Fibroblast of skin of right quadriceps (primary cell): ENCODE measurements at regions not wholly inside any gene's neighbourhood (a gene's known extent, or its start where the extent isn't known, plus 50 kb on each side); places are given as distances from the start of the nearest gene placed in this dataset.

Experiments used
- DNase-seq: peaks from one replicate; pipeline ENCODE4 v3.0.0-alpha.2; 2013

DNA sequence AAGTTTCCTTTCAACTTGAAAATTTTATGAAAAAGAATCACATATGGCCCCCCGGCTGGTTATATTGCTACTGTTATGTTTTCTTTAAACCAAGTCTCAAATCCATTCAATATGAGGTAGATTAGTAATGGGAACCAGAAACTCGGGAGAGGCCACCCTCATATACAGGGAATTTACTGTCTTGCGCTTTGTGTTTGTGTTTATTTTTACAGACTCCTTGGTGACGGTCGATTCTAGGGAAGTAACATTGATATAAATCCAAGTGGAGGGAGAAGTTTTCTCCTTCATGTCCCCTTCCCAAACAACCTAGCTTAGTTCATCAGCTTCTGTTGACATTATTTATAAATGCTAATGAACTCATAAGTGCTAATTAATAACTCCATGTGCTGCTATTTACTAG lies 163.5 kb upstream of the LMO4 start:
- DNase-seq: no peak

DNA sequence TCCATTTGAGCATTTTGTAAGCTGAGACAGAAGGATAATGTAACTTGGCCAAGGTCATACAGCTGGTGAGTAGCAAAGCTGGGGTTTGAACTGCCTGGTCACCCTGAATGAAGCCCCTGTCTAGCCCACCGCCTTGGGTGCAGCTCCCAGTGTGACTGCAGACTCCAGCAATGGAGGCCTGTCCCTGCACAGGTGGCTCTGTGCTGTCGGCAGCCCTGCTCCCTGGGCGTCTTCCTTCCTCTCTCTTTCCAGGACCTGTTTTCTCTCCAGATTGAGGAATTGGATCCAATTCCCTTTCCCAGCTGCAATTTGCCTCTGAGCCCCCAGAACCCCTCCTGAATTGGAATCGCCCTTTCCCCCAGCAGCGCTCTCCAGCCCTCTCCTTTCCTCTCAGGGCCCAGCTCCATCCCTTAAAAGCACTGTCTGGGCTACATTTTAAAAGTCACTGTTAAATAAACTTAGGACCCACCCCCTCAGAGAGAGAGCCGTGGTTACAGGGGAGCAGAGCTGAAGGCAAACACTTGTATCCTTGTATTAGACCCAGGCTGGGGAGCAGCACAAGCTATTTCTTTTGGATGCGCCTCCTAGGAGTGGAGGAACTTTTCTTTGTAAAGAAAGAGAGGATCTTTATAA lies 161.4 kb upstream of the LMO4 start:
- DNase-seq: no peak

DNA sequence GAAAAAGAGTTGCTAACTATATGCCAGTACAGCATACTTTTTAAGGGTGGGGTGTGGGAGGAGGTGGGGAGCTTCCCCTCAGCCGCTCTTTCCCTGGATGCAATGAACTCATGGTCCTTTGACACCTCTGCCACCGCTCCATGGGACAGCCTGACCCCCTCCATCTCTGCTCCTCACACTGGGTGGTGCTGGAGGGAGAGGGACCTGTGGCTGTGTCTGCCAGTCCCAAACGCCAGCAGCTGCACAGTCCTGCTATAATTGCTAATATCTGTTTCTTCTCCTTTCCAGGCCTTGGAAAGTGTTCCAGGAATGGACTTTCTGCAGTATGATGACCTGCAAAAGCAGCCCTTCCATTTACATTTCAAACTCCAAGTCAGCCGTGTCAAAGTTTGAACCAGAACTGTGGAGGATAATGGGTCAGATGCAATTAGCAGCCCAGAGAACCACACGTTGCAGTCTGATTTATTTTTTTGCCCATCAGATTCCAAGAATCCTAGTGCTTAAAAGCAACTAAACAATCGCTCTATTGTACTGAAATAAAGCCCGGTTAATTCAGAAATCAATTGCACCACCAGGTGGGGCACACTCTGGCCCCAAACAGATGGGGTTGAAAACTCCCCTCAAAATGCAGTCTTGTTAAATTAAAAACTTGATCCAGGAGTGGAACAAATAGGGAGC lies 160.7 kb upstream of the LMO4 start:
- no peak for DNase-seq

DNA sequence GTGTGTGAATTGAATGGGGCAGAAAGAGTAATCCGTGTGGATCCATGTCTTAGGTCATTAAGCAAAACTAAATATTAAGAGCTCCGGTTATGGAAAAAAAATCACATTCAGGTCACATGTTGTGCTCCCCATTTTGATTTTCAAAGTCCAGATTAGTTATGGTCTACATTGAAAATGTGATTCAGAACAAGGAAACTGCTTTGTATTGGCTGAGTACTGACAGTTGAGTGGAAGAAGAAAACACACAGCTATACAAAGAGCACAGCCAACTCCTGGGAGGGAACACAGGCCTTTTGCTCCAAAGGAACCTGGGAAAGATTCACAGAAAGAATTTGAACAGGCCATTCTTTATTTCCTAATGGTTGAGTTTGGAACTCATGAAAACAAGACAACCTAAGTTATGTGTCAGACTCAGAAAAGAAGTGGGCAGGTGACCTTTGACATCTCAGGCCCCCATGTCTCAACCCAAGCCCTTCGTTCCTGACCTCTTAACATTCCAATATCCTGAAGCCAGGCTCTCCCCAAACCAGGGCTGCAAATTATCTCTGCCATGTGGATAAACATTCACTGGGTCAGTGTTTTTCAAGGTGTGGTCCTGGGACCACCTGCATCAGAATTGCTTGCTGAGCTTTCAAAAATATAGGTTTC lies 159.3 kb upstream of the LMO4 start:
- DNase-seq: no peak

DNA sequence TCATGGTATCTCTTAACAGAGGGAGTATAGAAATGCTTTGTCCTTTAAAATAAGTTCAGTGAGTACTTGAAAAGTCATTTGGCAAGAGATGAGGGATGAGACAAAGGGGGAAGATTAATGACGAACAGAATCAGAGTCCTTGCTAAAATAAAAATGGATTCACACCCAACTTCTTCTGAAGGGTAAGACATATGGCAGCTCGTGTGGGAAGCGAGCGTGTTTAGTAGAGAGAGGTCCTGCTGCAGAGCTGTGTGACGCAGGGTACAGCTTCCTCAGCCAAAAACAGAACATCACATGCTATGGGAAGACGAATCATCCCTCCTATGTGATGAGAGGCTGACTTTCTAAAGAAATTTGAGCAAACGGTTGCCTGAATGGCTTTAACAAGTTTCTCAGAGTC lies 158.5 kb upstream of the LMO4 start:
- DNase-seq: peak; percentile 49

DNA sequence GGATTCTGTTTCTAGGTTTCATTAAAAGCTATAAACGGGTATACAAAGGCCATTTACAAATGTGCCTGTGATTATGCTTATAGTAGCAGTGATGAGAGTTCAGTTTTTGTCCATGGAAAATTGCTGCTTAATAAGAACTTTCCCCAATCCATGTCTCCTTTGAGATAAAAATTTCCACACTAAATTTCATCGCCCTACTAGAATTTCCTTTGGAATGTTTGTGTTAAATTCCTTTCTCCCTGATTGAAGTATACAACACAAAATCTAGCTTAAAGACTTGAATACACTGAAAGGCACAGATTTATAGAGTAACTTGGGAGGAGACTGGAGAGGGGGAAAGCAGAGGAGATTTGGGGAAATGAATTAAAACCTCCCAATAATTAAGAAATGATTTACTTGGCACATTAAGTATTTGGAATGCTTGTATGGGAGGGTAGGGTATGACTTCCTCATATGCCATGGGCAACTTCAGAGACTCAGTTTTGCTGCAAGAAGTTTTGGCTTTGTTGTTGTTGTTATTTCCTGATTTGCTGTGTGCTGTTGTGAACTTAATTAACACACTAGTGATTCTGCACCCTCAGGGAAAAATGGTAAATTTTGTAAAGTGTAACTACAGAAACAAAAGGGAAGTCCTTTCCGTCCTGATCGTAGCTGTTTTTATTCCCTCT lies 157.6 kb upstream of the LMO4 start:
- DNase-seq: peak; percentile 41

DNA sequence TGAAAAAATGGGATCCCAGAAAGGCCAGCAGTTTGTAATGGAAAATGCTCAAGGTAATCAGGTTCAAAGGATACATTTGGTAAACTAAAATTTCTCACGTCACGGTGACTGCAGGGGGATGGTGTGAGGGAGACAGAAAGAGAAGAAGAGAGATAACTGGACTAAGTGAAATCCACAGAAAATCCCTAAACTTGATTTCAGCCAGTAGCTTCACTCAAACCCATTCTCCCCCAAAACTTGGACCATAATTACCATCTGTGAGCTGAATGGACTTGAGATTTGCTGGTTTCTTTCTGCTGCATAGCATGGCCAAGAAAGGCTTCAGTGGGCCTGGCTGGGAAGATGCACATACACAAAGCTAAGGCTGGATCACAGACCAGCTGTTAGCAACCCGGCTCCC lies 155.4 kb upstream of the LMO4 start:
- DNase-seq: no peak

DNA sequence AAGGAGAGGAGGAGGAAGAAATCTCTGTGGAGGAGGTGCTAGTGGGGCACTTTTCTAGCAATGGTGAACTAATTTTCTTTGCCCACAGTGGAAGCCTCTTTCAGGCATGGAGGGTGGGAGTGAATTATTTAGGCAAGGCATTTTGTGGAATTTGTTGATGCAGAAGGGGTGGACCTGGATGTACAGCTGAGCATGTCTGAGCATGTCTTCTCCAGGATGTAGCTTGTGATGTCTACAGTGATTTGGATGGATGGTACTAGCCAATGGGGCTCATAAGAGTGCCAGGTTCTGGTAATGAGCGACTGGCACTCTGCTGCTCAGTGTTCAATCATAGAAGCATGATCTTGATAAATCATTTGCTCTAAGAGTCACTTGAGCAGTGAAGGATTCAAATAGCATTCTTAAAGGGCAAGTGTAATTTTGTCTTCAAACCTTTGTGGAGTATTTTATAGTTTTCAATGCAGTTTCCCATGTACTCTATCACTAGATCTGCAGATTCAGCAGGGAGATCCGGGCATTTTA lies 153.9 kb upstream of the LMO4 start:
- DNase-seq: no peak

DNA sequence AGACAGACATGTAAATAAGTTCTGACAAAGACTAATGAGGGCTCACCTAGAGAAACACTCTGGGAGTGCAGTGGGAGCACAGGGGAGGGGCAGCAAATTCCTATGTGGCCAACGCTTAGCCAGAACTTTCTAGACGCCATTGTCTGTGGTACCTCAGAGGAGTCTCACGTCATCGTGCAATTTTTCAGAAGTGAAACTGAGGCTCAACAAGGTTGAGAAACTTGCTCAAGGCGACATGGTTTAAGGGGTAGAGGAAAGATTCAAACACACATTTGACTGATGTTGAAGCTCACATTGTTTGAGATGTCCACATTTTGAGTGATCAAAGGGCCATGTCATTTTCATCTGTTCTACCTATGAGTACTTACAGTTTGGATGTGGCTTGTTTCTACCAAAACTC lies 152.6 kb upstream of the LMO4 start:
- no peak for DNase-seq

DNA sequence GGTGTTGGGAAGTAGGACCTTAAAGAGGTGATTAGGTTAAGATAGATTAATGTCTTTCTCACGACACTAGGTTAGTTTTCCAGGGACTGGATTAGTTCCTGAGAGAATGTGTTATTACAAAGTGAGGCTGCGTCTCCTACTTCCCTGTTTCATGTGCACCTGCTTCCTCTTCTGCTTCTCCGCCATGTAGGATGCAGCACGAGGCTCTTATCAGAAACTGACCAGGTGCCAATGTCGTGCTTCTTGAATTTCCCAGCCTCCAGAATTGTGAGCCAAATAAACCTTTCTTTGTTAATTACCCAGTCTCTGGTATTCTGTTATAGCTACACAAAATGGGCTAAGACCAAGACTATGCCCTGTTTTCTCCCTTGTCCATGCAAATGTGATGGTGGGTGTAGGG lies 152.2 kb upstream of the LMO4 start:
- DNase-seq: no peak

DNA sequence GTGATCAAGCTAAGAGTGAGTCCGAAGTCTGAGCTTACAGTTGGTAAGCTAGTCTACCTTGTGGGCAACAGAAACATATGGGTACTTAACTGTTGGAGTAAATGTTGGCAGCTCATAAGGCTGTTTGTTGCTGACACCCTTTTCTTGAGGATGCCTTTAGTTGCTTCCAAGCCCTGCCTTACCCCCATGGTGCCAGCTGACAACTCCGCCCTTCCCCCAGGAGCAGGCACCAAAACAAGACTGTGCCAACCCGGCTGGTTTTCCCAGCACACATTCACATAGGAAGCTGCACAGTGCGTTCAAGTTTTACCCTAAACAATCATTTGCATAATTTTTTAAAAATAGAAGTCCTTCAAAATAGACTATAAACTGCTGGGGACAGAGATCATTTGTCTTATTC lies 150.2 kb upstream of the LMO4 start:
- DNase-seq: no peak

DNA sequence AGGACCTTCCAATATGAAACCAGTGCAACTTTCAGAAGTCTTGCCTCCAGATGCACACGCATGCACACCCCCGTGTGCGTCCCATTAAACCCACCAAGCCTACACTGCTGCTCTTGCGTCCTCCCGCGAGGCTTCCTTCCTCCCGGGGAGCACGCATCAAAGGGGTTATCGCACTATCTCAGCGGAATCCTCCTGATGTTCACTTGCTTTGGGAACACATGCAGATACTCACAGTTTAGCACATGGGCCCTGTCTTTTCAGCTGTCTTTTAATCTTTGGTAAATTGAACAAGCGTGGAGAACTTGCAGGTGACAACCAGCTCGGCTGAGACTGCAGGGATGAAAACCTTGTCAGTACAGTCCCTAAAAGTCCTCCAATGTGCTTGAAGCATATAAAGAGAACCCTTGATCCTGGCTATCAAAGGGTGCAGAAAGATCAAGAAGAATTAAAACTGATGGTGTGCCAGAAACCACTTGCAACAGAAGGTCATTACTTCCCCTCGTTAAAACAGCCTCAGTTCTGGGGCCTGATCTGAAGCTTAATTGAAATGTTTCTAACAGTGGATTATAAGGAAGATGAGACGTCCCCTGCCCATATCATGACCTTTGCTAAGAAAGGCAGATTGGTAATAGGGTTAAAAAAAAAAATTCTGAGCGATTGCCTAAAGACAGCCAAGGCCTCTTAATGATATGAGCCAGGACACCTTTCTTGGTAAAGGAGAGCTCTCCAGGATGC lies 149.4 kb upstream of the LMO4 start:
- DNase-seq: no peak

DNA sequence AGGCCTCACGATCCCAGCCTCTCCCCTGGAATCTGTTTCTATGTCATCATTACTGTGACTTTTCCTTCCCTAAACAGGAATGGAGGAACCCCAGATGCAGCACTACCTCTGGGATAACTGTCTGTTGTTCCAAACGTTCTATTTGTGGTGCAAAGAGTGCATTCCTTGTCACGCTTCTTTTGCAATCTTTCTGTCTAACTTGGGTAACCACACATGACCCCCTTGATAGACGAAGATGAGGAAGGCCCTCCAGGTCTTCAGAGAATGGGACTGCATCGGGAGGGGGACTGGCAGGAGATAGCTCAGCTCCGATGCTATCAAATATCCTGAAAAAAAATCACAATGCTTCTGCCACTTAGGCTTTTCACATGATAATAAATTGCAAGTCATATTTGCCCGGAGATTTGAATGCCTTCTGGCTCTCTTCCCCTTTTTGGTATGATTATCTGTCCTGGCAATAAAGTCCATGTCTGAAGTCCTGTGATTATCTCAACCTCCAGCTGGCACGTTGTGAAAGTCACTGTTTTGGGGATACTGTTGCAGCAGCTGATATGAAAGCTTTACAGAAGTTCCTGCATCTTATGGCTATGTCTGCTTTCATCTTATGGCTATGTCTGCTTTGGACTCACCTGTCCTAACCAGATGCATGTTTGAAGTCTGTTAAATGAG lies 148.7 kb upstream of the LMO4 start:
- no peak for DNase-seq

DNA sequence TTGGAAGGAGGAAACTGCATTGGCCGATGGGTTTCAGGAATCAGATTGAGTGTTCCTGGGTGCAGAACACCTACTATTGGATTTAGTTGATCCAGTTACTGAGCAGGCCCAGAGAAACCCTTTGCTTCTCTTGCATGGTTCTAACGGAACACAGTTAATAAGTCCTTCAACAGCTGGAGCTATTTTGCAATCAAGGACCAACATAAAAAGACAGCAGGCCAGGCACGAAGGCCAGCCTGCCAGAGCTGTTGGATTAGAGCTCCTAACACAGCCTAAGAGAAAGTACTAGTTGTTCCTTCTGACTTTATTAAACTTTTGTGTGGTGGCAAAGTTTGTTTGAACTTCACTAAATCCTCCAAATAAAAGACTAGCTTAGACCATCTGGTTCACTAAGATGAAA lies 148.0 kb upstream of the LMO4 start:
- no peak for DNase-seq

DNA sequence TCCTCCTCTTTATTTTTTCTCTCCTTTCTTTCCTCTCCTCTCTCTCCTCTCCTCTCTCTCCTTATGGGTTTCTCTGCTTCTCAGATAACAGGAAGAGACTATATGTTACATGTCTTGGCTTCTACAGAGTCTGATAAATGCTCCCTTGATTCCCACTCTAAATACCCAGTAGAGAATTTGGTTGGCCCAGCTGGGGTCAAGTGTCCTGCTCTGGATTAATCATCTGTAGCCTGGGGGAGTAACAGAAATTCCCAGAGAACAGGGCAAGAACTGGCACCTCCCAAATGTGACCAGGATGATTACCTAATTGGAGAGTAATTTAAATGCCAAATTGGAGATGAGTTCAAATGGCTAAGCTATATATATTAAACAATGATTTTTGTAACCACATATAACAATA lies 146.1 kb upstream of the LMO4 start:
- no peak for DNase-seq

DNA sequence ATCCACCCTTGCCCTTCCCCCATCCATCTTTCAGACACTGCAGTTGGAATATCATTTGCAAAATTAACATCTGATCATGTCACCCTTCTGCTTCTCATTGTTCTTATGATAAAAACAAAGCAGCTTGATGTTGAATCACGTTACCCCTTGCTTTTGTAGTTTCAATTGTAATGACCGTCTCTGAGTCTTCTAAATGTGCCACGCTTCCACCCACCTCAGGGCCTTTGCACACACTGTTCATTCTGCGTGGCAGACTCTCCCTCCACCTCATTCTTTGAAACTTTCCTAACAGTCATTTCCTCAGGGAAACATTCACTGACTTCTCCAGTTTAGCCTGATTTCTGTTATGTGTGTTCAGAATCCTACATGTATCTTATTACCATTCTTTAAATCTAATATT lies 143.6 kb upstream of the LMO4 start:
- no peak for DNase-seq

DNA sequence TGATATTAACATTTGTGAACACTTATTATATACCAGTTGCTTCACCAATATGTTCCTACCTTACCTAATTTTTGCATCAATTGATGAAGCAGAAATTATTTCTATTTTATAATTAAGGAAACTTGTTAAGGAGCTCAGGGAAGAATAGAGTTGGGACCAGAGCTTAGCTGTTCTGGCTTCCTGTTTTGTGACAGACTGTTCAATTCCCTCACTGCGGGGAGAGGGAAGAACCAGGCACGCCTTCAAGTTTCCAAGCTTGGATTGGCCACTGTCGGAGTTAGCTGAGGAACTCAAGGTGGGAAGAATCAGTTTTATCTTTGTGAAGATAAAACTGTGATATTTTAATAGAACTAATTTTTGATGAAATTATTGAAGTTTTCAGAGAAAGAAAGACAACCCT lies 142.3 kb upstream of the LMO4 start:
- DNase-seq: no peak

DNA sequence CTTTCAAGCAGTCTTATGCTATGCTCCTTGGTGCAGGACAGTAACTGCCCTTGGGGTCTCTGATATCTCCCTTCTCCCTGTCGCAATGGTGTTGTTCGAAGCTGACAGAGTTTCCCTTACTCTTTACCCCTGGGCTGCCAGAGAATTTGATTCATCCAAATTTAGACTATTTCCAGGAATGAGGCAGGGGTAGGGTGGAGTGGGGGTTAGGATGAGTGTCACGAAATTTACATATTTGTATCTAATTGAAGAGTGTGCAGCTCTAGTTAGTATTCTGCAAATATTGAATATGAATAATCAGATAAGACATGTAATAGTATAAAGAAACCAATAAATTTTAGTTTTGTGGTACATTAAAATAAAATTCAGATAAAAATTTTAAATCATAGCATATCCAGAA lies 140.0 kb upstream of the LMO4 start:
- DNase-seq: no peak

DNA sequence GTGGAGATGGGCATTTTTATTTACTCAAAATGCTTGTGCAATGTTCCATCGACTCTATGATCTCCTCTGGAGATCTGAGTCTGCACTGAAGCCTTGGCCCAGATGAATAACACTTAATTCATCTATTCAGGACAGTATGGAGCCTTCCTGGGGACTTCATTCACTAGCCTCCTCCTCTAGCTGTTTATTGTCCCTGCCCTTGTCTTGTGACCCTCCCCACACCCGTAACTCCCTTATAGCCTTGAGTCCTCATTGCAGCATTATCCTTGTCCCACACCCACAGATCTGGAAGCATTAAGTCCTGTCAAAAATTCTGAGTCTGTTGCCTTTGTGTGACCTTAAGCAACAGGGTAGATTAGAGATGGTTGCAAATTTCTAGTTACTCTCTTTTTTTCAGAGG lies 138.3 kb upstream of the LMO4 start:
- DNase-seq: no peak

DNA sequence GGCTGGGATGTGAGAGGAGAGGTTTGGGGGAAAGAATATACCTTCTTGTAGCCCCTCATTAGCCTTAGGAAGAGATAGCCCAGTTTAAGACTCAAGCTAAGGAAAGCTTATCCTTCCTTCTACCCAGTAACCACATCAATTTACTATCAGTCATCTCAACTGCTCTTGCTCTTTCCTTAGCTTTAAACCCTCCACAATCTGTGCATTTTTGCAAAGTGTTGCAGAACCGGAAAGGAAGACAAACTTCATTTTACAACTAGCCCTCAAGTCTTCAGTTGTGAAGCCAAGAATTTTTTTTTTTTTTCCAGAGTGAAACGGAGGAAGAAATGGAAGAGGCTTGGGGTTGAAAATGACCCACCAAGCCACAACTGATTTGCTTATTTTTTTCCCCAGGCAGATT lies 137.0 kb upstream of the LMO4 start:
- no peak for DNase-seq

DNA sequence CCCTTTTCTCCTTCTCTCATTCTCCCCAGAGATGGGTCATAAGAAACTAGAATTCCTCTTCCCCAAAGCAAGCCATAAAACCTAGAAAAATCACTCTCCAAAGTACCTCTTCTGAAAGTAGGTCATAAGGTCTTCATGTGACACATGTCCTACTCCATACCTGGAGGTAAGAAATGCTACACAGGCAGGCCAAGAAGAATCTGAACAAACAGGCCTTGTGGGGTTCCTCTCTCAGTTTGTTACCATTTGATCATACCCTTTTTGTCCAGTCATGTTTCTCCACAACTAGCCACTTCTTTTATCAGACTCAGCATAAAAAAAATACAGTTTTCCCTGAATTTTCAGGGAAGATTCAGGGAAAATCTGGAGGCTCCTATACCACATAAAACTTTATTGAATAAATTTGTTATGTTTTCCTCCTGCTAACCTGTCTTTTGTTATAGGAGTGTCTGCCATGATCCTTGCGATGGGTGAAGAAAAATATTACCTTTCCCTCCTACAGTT lies 134.4 kb upstream of the LMO4 start:
- DNase-seq: no peak

DNA sequence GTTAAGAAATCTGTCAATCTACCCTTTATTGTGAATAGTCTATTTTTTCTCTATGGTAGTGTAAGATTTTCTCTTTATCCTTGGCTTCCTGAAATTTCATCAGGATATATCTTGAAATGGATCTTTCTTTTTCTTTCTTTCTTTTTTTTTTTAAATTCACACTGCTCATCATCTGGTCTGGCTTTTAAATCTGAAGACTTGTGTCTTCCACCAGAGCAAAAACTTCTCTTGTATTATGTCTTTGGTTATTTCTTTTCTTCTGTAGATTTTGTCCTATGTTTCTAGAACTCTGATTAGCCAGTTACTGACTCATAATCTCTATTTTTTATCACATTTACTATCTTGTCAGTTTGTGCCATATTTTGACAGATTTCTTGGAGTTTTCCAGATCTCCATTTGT lies 133.8 kb upstream of the LMO4 start:
- no peak for DNase-seq
